Fibroblast of upper back skin (primary cell): ENCODE measurements at regions not wholly inside any gene's neighbourhood (a gene's known extent, or its start where the extent isn't known, plus 50 kb on each side); places are given as distances from the start of the nearest gene placed in this dataset.
A peak's percentile ranks its signal among the peaks of the same experiment; 100 is the strongest.

Experiments used
- DNase-seq: peaks from one replicate; pipeline ENCODE4 v3.0.0-alpha.2; 2013

DNA sequence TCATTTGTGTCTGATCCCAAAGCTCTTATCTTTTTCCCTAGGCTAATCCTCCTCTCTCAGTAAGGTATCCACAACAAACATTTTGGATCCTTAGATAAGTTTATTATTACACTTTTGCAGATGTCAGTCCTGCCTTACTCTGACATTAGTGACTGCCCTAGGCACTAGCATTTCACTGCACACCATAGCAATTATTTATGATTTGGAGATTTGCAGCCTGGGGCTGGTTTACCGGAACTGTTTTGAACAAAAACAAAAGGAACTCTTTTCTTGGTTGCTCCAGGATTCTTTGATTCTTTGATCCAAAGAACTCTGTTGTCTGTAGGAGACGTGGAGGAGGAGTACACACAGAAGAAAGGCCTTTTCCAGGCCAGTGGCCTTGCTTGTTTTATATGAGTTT, 80.4 kb downstream of the EDNRB start:
- no peak for DNase-seq

- DNase-seq = no peak
These were observed 82.2 kb downstream of the EDNRB start for GRCh38 chr13:77836423-77836822.

- DNase-seq = peak; percentile 46
These were observed 85.2 kb downstream of the EDNRB start for GRCh38 chr13:77833331-77833863.

GRCh38 chr13:77832339-77833100, 86.1 kb downstream of the EDNRB start:
- DNase-seq = peak; percentile 24

- no peak for DNase-seq
These were observed 86.8 kb downstream of the EDNRB start for GRCh38 chr13:77831866-77832265.

- DNase-seq = no peak
These were observed 88.7 kb downstream of the EDNRB start for GRCh38 chr13:77829963-77830362.

DNA sequence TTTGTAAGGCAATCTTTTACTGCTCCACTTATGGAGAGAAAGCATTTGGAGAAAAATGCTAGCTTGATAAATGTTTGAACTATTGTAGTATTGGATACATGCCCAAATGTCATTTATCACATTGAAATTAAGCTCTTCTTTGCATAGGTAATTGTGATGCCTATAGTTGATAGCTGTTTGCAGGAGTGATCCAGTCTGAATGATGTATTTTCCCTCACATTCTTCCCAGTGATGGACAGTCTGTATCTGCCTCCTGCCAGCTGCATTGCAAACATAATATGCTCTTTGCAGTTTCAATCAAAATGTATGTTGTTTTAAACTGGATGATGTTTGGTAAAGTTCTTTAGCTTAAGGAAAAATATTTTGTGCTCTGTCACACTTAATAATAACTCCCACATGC, 89.8 kb downstream of the EDNRB start:
- no peak for DNase-seq

DNA sequence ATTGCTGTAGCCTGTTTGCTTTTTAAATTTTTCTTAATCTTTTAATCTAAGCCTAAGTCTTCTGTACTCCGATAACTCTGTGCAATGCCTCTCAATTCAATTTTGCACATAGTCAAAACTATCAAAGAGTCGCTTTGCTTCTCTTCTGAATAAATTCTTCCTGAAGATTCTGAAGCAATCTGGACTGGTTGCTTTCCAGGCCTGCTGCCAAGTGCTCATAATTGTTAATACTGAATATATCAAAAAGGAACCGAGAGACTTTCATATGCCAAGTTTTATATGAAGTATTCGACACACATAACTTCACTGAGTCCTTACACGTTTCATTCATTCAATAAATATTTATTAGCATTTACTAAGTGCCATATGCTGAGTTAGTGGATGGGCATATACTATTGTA, 91.3 kb downstream of the EDNRB start:
- DNase-seq = no peak

- no peak for DNase-seq
These were observed 98.0 kb downstream of the EDNRB start for GRCh38 chr13:77820431-77821149.

DNA sequence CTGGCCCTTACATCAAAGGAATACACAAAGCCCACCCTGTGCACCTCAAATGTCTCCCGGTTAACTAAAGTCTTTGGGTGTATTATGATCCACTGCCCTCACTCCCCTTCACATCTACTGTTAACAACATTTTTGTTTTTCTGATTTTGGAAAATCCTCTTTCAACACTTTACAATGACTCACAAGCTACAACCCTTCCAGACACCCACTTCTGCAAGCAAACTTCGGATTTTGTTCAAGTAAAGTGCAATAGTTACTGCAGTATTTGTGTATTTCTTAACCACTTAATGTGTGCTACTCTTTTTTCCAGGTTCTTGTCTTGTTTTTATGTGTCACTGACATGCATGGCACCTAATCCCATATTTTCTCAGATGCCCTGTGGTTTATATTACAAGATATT, 101.1 kb downstream of the EDNRB start:
- no peak for DNase-seq

DNA sequence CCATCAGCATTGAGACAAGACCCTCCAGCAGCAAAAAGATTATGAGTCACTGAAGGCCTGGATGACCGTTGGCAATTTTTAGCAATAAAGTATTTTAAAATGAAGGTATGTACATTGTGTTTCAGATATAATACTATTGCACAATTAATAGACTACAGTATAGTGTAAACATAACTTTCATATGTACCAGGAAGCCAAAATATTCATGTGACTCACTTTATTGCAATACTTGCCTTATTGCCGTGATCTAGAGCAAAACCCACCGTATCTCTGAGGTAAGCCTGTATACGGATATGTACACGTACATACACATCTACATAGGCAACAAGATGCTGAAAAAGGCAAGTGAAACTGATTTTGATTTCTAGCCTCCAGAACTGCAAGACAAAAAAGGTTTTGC, 103.3 kb downstream of the EDNRB start:
- DNase-seq = no peak
